ENCODE measurements at regions not wholly inside any gene's neighbourhood (a gene's known extent, or its start where the extent isn't known, plus 50 kb on each side); places are given as distances from the start of the nearest gene placed in this dataset.
A peak's percentile ranks its signal among the peaks of the same experiment; 100 is the strongest.

- 95 to 99% (median 97%) methylated on average over 5 of the region's 5 CpGs for WGBS, 4 donors
- intact Hi-C loops (cut with DNase I), result loop anchor here in 1 of 10 donors (5.0 kb wide), 1 partner anchor 58 kb away; the partner anchor contains the start of gene CEP85L
- H3K27ac ChIP-seq, result peak overlapping the region in 1 of 12 donors; percentile 86
- DNase-seq (no peak), ATAC-seq (no peak)
- no peaks in the 10 kb centered on the region for H3K36me3 ChIP-seq
- no peak for TF ChIP-seq POLR2A (IDR thresholded peaks at IDR 0.05)
- TF ChIP-seq, protein P1, sequence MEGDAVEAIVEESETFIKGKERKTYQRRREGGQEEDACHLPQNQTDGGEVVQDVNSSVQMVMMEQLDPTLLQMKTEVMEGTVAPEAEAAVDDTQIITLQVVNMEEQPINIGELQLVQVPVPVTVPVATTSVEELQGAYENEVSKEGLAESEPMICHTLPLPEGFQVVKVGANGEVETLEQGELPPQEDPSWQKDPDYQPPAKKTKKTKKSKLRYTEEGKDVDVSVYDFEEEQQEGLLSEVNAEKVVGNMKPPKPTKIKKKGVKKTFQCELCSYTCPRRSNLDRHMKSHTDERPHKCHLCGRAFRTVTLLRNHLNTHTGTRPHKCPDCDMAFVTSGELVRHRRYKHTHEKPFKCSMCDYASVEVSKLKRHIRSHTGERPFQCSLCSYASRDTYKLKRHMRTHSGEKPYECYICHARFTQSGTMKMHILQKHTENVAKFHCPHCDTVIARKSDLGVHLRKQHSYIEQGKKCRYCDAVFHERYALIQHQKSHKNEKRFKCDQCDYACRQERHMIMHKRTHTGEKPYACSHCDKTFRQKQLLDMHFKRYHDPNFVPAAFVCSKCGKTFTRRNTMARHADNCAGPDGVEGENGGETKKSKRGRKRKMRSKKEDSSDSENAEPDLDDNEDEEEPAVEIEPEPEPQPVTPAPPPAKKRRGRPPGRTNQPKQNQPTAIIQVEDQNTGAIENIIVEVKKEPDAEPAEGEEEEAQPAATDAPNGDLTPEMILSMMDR (IDR thresholded peaks at IDR 0.05), result no peak
- no peaks in the 10 kb centered on the region for H3K27me3 ChIP-seq
- H3K4me1 ChIP-seq, result peaks cover 0 to 40% (median 22%) of the 10 kb centered on the region in 12 donors
- no peaks in the 10 kb centered on the region for H3K9me3 ChIP-seq
- no peak overlapping the region for H3K4me3 ChIP-seq
Observed at GRCh38 chr6:118710616-118711015, 59.2 kb upstream of the CEP85L start.

- DNase-seq (no peak), ATAC-seq (peak in 2 of 4 donors; percentile 12)
- no peaks in the 10 kb centered on the region for H3K27me3 ChIP-seq
- no peak for TF ChIP-seq POLR2A (IDR thresholded peaks at IDR 0.05)
- TF ChIP-seq, protein P1 (IDR thresholded peaks at IDR 0.05), result no peak
- no peaks in the 10 kb centered on the region for H3K36me3 ChIP-seq
- intact Hi-C loops (cut with DNase I), result loop anchor here in 7 of 10 donors (2.0 to 10.0 kb wide), 6 partner anchors 32 to 67 kb away; partner anchors contain the start of gene CEP85L (in 6 of the 7)
- H3K4me1 ChIP-seq, result peaks cover 0 to 47% (median 23%) of the 10 kb centered on the region in 12 donors
- H3K4me3 ChIP-seq, result peak overlapping the region in 9 of 12 donors; percentile 32 to 58 (median 40)
- 25 to 33% (median 30%) methylated on average over 3 of the region's 3 CpGs for WGBS, 4 donors
- H3K27ac ChIP-seq, result peak overlapping the region in 8 of 12 donors; percentile 23 to 86 (median 57)
- H3K9me3 ChIP-seq, result no peaks in the 10 kb centered on the region
Observed at GRCh38 chr6:118709859-118710350, 58.5 kb upstream of the CEP85L start.

DNA sequence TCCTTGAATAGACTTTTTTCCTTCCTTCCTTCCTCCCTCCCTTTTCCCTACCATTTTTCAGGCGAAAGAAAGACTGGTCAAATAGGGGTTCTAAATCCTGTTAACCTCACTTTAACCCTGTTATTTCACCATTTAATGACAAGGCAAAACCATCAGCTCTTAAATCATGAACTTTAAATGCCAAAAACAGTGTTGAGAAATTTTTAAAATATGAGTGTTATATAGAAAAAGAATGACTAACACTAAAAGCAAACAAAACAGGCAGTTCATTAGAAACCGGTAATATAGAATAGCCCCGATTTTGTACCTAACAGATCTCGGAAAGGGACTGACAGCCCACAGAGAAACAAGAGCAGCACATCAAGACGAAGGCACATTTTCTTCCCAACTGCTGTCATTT is 57.4 kb upstream of the CEP85L start:
- no peaks in the 10 kb centered on the region for H3K9me3 ChIP-seq
- H3K4me3 ChIP-seq, result peak overlapping the region in 10 of 12 donors; percentile 5 to 58 (median 38)
- WGBS, 4 donors, result 32 to 43% (median 36%) methylated on average over 5 of the region's 5 CpGs
- DNase-seq (no peak), ATAC-seq (no peak)
- peaks cover 0 to 51% (median 23%) of the 10 kb centered on the region in 12 donors for H3K4me1 ChIP-seq
- H3K27ac ChIP-seq, result peak overlapping the region; percentile 14 to 87 (median 70)
- no peaks in the 10 kb centered on the region for H3K36me3 ChIP-seq
- intact Hi-C loops (cut with DNase I), result loop anchor here in 6 of 10 donors (2.0 to 10.0 kb wide), 6 partner anchors 34 to 68 kb away; partner anchors contain the start of gene CEP85L (in 5 of the 6)
- H3K27me3 ChIP-seq, result no peaks in the 10 kb centered on the region
- TF ChIP-seq, protein P1 (IDR thresholded peaks at IDR 0.05), result no peak
- no peak for TF ChIP-seq POLR2A (IDR thresholded peaks at IDR 0.05)

GRCh38 chr6:118708055-118708454 is 56.7 kb upstream of the CEP85L start:
- intact Hi-C loops (cut with DNase I), result loop anchor here in 6 of 10 donors (2.0 to 10.0 kb wide), 6 partner anchors 34 to 69 kb away; partner anchors contain the start of gene CEP85L (in 5 of the 6)
- peak overlapping the region in 3 of 12 donors; percentile 68 to 86 (median 75) for H3K27ac ChIP-seq
- WGBS, 4 donors, result 91 to 99% (median 98%) methylated on average over 3 of the region's 3 CpGs

More at GRCh38 chr6:118708055-118708454, 56.7 kb upstream of the CEP85L start:
- H3K9me3 ChIP-seq, result no peaks in the 10 kb centered on the region
- ATAC-seq, result no peak
- H3K36me3 ChIP-seq, result no peaks in the 10 kb centered on the region
- peak overlapping the region in 1 of 12 donors; percentile 58 for H3K4me3 ChIP-seq
- DNase-seq, result no peak
- H3K27me3 ChIP-seq, result no peaks in the 10 kb centered on the region
- TF ChIP-seq, protein P1 (IDR thresholded peaks at IDR 0.05), result no peak
- no peak for TF ChIP-seq POLR2A (IDR thresholded peaks at IDR 0.05)
- peaks cover 0 to 51% (median 23%) of the 10 kb centered on the region in 12 donors for H3K4me1 ChIP-seq
